ENCODE measurements at regions not wholly inside any gene's neighbourhood (a gene's known extent, or its start where the extent isn't known, plus 50 kb on each side); places are given as distances from the start of the nearest gene placed in this dataset.

DNA sequence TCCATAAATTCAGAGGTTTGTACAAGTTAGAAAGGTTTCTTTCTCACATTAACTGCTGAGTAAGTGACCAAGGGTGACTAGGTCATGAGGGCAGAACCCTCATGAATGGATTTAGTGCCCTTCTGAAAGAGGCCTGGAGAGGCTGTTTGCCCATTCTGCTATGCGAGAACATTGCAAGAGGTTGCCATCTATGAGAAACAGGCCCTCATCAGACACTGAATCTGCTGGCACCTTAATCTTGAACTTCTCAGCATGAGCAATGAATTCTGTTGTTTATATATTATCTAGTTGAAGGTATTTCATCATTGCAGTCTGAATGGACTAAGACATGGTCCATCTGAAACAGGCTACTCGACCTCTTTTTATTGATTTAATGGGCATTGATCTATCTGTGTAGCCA is 96.2 kb upstream of the GPRIN3 start:
- no peaks in the 10 kb centered on the region for H3K4me1 ChIP-seq (ENCODE audit: control insufficient read depth in 2 of 2, insufficient read depth in 2 of 2, low read length in 2 of 2)
- intact Hi-C loops (cut with micrococcal nuclease), result no loop called here
- H3K27me3 ChIP-seq (ENCODE audit: control insufficient read depth in 2 of 2, insufficient read depth in 2 of 2, low read length in 2 of 2), result no peaks in the 10 kb centered on the region
- H3K36me3 ChIP-seq (ENCODE audit: control insufficient read depth in 2 of 3, insufficient read depth in 3 of 3, low read length in 3 of 3), result no peaks in the 10 kb centered on the region
- H3K27ac Mint-ChIP-seq, result no peak overlapping the region
- no peaks in the 10 kb centered on the region for H3K27me3 Mint-ChIP-seq
- DNase-seq (no peak), ATAC-seq (no peak)
- no peak overlapping the region for H3K4me3 ChIP-seq (ENCODE audit: low read length)
- H3K9me3 Mint-ChIP-seq, result peaks cover 0 to 7% (median 0%) of the 10 kb centered on the region in 11 donors
- no peak overlapping the region for H3K27ac ChIP-seq (ENCODE audit: low read depth, low read length)
- H3K36me3 Mint-ChIP-seq, result peaks cover 0 to 3% (median 1%) of the 10 kb centered on the region in 5 donors
- ChIA-PET POLR2A (no interaction called here), CTCF (no interaction called here)
- peaks cover 0 to 3% (median 0%) of the 10 kb centered on the region in 7 donors for H3K4me1 Mint-ChIP-seq
- no peak overlapping the region for H3K4me3 Mint-ChIP-seq
- no peaks in the 10 kb centered on the region for H3K9me3 ChIP-seq (ENCODE audit: control insufficient read depth in 2 of 3, low read length in 3 of 3)

- no peaks in the 10 kb centered on the region for H3K36me3 Mint-ChIP-seq
- H3K9me3 Mint-ChIP-seq, result no peaks in the 10 kb centered on the region
- H3K4me3 ChIP-seq (ENCODE audit: low read length), result no peak overlapping the region
- no peaks in the 10 kb centered on the region for H3K4me1 ChIP-seq (ENCODE audit: control insufficient read depth in 2 of 2, insufficient read depth in 2 of 2, low read length in 2 of 2)
- no peaks in the 10 kb centered on the region for H3K27me3 Mint-ChIP-seq
- no peak overlapping the region for H3K27ac ChIP-seq (ENCODE audit: low read depth, low read length)
- no peak for DNase-seq
- H3K4me1 Mint-ChIP-seq, result no peaks in the 10 kb centered on the region
- H3K27me3 ChIP-seq (ENCODE audit: control insufficient read depth in 2 of 2, insufficient read depth in 2 of 2, low read length in 2 of 2), result no peaks in the 10 kb centered on the region
- no peak overlapping the region for H3K4me3 Mint-ChIP-seq
- CTCF ChIA-PET, result no interaction called here
- H3K27ac Mint-ChIP-seq, result no peak overlapping the region
- H3K9me3 ChIP-seq (ENCODE audit: control insufficient read depth in 2 of 3, low read length in 3 of 3), result no peaks in the 10 kb centered on the region
- no peaks in the 10 kb centered on the region for H3K36me3 ChIP-seq (ENCODE audit: control insufficient read depth in 2 of 3, insufficient read depth in 3 of 3, low read length in 3 of 3)
- POLR2A ChIA-PET, result no interaction called here
- intact Hi-C loops (cut with micrococcal nuclease), result no loop called here
- ATAC-seq, result no peak
These were observed 92.9 kb upstream of the GPRIN3 start for GRCh38 chr4:89400287-89401035.

DNA sequence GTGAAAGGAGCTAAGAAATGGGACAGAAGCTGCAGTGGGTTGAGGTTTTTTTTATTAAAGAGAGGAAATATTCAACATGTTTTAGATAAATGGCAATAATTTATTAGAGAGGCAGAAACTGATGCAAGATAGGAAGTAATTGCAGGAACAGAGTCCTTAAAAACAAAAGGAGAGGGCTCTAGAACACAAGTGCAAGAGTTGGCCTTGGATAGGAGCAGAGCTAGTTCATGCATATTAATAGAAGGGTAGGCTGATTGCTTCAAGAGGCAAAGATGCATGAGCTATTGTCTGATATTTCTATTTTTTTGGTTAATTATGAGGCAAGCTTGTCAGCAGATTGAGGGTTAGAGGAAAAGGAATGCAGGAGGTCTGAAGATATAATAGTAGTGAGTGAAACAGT is 91.0 kb upstream of the GPRIN3 start:
- no peak for ATAC-seq
- no peak for DNase-seq
- H3K4me3 Mint-ChIP-seq, result no peak overlapping the region
- Histone ChIP-seq H3K27me3 (ENCODE audit: control insufficient read depth in 2 of 2, insufficient read depth in 2 of 2, low read length in 2 of 2) (no peaks in the 10 kb centered on the region), H3K27ac (ENCODE audit: low read depth, low read length) (no peak overlapping the region), H3K4me1 (ENCODE audit: control insufficient read depth in 2 of 2, insufficient read depth in 2 of 2, low read length in 2 of 2) (no peaks in the 10 kb centered on the region), H3K9me3 (ENCODE audit: control insufficient read depth in 2 of 3, low read length in 3 of 3) (no peaks in the 10 kb centered on the region), H3K36me3 (ENCODE audit: control insufficient read depth in 2 of 3, insufficient read depth in 3 of 3, low read length in 3 of 3) (no peaks in the 10 kb centered on the region), H3K4me3 (ENCODE audit: low read length) (no peak overlapping the region)
- H3K27ac Mint-ChIP-seq, result no peak overlapping the region
- peaks cover 0 to 2% (median 0%) of the 10 kb centered on the region in 5 donors for H3K36me3 Mint-ChIP-seq
- intact Hi-C loops (cut with micrococcal nuclease), result no loop called here
- H3K4me1 Mint-ChIP-seq, result no peaks in the 10 kb centered on the region
- CTCF ChIA-PET, result interaction anchor here (1.5 kb wide), 1 partner anchor 97 kb away, joined by 3 read pairs; no protein-coding TSS in a partner anchor
- H3K27me3 Mint-ChIP-seq, result no peaks in the 10 kb centered on the region
- peaks cover 0 to 6% (median 0%) of the 10 kb centered on the region in 11 donors for H3K9me3 Mint-ChIP-seq
- POLR2A ChIA-PET, result no interaction called here

GRCh38 chr4:89398146-89398545 is 90.5 kb upstream of the GPRIN3 start:
- intact Hi-C loops (cut with micrococcal nuclease), result no loop called here
- Histone ChIP-seq H3K36me3 (ENCODE audit: control insufficient read depth in 2 of 3, insufficient read depth in 3 of 3, low read length in 3 of 3) (no peaks in the 10 kb centered on the region), H3K4me1 (ENCODE audit: control insufficient read depth in 2 of 2, insufficient read depth in 2 of 2, low read length in 2 of 2) (no peaks in the 10 kb centered on the region), H3K27me3 (ENCODE audit: control insufficient read depth in 2 of 2, insufficient read depth in 2 of 2, low read length in 2 of 2) (no peaks in the 10 kb centered on the region), H3K27ac (ENCODE audit: low read depth, low read length) (no peak overlapping the region), H3K4me3 (ENCODE audit: low read length) (no peak overlapping the region), H3K9me3 (ENCODE audit: control insufficient read depth in 2 of 3, low read length in 3 of 3) (no peaks in the 10 kb centered on the region)
- Mint-ChIP-seq H3K36me3 (peaks cover 0 to 2% (median 0%) of the 10 kb centered on the region in 5 donors), H3K9me3 (peaks cover 0 to 6% (median 0%) of the 10 kb centered on the region in 11 donors), H3K4me1 (no peaks in the 10 kb centered on the region), H3K4me3 (no peak overlapping the region), H3K27me3 (no peaks in the 10 kb centered on the region), H3K27ac (no peak overlapping the region)
- ChIA-PET POLR2A (no interaction called here), CTCF (interaction anchor here (1.5 kb wide), 1 partner anchor 96 kb away, joined by 3 read pairs; no protein-coding TSS in a partner anchor)
- DNase-seq, result no peak
- ATAC-seq, result no peak

GRCh38 chr4:89397441-89397840 is 89.8 kb upstream of the GPRIN3 start:
- no peak overlapping the region for H3K4me3 Mint-ChIP-seq
- H3K4me1 Mint-ChIP-seq, result no peaks in the 10 kb centered on the region
- intact Hi-C loops (cut with micrococcal nuclease), result loop anchor here in 1 of 2 donors (2.0 kb wide), 1 partner anchor 23 kb away; no protein-coding TSS in a partner anchor
- CTCF ChIA-PET, result no interaction called here
- Histone ChIP-seq H3K4me3 (ENCODE audit: low read length) (no peak overlapping the region), H3K27ac (ENCODE audit: low read depth, low read length) (no peak overlapping the region), H3K9me3 (ENCODE audit: control insufficient read depth in 2 of 3, low read length in 3 of 3) (no peaks in the 10 kb centered on the region), H3K36me3 (ENCODE audit: control insufficient read depth in 2 of 3, insufficient read depth in 3 of 3, low read length in 3 of 3) (no peaks in the 10 kb centered on the region), H3K4me1 (ENCODE audit: control insufficient read depth in 2 of 2, insufficient read depth in 2 of 2, low read length in 2 of 2) (no peaks in the 10 kb centered on the region), H3K27me3 (ENCODE audit: control insufficient read depth in 2 of 2, insufficient read depth in 2 of 2, low read length in 2 of 2) (no peaks in the 10 kb centered on the region)
- peaks cover 0 to 6% (median 0%) of the 10 kb centered on the region in 11 donors for H3K9me3 Mint-ChIP-seq
- ATAC-seq (no peak), DNase-seq (no peak)
- H3K27me3 Mint-ChIP-seq, result no peaks in the 10 kb centered on the region
- POLR2A ChIA-PET, result no interaction called here
- H3K36me3 Mint-ChIP-seq, result peaks cover 0 to 2% (median 0%) of the 10 kb centered on the region in 5 donors
- no peak overlapping the region for H3K27ac Mint-ChIP-seq

- H3K4me3 ChIP-seq (ENCODE audit: low read length), result no peak overlapping the region
- no peak for ATAC-seq
- no peaks in the 10 kb centered on the region for H3K36me3 ChIP-seq (ENCODE audit: control insufficient read depth in 2 of 3, insufficient read depth in 3 of 3, low read length in 3 of 3)
- no peak overlapping the region for H3K4me3 Mint-ChIP-seq
- H3K27me3 ChIP-seq (ENCODE audit: control insufficient read depth in 2 of 2, insufficient read depth in 2 of 2, low read length in 2 of 2), result no peaks in the 10 kb centered on the region
- DNase-seq, result no peak
- H3K36me3 Mint-ChIP-seq, result peaks cover 0 to 6% (median 4%) of the 10 kb centered on the region in 5 donors
- intact Hi-C loops (cut with micrococcal nuclease), result no loop called here
- ChIA-PET POLR2A (no interaction called here), CTCF (interaction anchor here (1.2 kb wide), 1 partner anchor 127 kb away, joined by 3 read pairs; no protein-coding TSS in a partner anchor)
- H3K9me3 Mint-ChIP-seq, result peaks cover 0 to 27% (median 14%) of the 10 kb centered on the region in 11 donors
- H3K4me1 ChIP-seq (ENCODE audit: control insufficient read depth in 2 of 2, insufficient read depth in 2 of 2, low read length in 2 of 2), result no peaks in the 10 kb centered on the region
- no peak overlapping the region for H3K27ac Mint-ChIP-seq
- peaks cover 0 to 4% (median 0%) of the 10 kb centered on the region in 3 experiments for H3K9me3 ChIP-seq (ENCODE audit: control insufficient read depth in 2 of 3, low read length in 3 of 3)
- H3K27ac ChIP-seq (ENCODE audit: low read depth, low read length), result no peak overlapping the region
- no peaks in the 10 kb centered on the region for H3K27me3 Mint-ChIP-seq
- H3K4me1 Mint-ChIP-seq, result peaks cover 0 to 3% (median 0%) of the 10 kb centered on the region in 7 donors
These were observed 74.8 kb upstream of the GPRIN3 start for GRCh38 chr4:89382439-89382838.

- intact Hi-C loops (cut with micrococcal nuclease), result no loop called here
- Histone ChIP-seq H3K4me1 (ENCODE audit: control insufficient read depth in 2 of 2, insufficient read depth in 2 of 2, low read length in 2 of 2) (no peaks in the 10 kb centered on the region), H3K36me3 (ENCODE audit: control insufficient read depth in 2 of 3, insufficient read depth in 3 of 3, low read length in 3 of 3) (no peaks in the 10 kb centered on the region), H3K27me3 (ENCODE audit: control insufficient read depth in 2 of 2, insufficient read depth in 2 of 2, low read length in 2 of 2) (no peaks in the 10 kb centered on the region), H3K4me3 (ENCODE audit: low read length) (no peak overlapping the region), H3K27ac (ENCODE audit: low read depth, low read length) (no peak overlapping the region), H3K9me3 (ENCODE audit: control insufficient read depth in 2 of 3, low read length in 3 of 3) (peaks cover 0 to 4% (median 0%) of the 10 kb centered on the region in 3 experiments)
- Mint-ChIP-seq H3K27me3 (no peaks in the 10 kb centered on the region), H3K36me3 (peaks cover 0 to 6% (median 4%) of the 10 kb centered on the region in 5 donors), H3K27ac (no peak overlapping the region), H3K4me3 (no peak overlapping the region), H3K4me1 (peaks cover 0 to 3% (median 0%) of the 10 kb centered on the region in 7 donors), H3K9me3 (peaks cover 0 to 27% (median 13%) of the 10 kb centered on the region in 11 donors)
- ATAC-seq (no peak), DNase-seq (no peak)
- ChIA-PET POLR2A (no interaction called here), CTCF (interaction anchor here (0.6 to 1.7 kb wide), 3 partner anchors 126 to 218 kb away, joined by 3 to 6 read pairs (median 3); no protein-coding TSS in a partner anchor)
These were observed 73.4 kb upstream of the GPRIN3 start for GRCh38 chr4:89380980-89381379.
